ENCODE measurements at regions not wholly inside any gene's neighbourhood (a gene's known extent, or its start where the extent isn't known, plus 50 kb on each side); places are given as distances from the start of the nearest gene placed in this dataset.

DNA sequence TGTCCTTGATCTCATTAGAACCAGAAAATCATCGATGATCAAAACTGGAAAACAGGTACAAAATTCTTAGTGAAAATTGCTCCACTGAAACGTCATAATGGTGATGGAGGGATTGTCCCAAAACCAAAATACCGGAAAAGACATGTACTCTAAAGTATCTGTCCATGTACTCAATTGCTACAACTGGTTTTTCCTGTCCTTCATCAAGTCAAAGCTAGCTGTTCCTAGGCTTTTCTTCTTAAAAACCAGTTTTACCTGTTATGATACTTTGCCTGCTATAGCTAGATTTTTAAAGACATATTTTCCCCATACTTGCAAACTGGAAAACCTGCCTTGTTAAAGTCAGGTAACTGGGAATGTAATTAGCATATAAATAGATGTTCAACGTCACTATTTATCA, 50.5 kb upstream of the LRRC1 start:
- DNase-seq (no peak), ATAC-seq (no peak)
- no peaks in the 10 kb centered on the region for H3K36me3 Mint-ChIP-seq (ENCODE audit: low read depth)
- H3K27ac Mint-ChIP-seq, result no peak overlapping the region
- peaks cover 2% of the 10 kb centered on the region for H3K27me3 Mint-ChIP-seq
- H3K9me3 Mint-ChIP-seq, result no peaks in the 10 kb centered on the region
- H3K4me1 Mint-ChIP-seq, result peaks cover 12% of the 10 kb centered on the region
- no peak overlapping the region for H3K4me3 Mint-ChIP-seq

DNA sequence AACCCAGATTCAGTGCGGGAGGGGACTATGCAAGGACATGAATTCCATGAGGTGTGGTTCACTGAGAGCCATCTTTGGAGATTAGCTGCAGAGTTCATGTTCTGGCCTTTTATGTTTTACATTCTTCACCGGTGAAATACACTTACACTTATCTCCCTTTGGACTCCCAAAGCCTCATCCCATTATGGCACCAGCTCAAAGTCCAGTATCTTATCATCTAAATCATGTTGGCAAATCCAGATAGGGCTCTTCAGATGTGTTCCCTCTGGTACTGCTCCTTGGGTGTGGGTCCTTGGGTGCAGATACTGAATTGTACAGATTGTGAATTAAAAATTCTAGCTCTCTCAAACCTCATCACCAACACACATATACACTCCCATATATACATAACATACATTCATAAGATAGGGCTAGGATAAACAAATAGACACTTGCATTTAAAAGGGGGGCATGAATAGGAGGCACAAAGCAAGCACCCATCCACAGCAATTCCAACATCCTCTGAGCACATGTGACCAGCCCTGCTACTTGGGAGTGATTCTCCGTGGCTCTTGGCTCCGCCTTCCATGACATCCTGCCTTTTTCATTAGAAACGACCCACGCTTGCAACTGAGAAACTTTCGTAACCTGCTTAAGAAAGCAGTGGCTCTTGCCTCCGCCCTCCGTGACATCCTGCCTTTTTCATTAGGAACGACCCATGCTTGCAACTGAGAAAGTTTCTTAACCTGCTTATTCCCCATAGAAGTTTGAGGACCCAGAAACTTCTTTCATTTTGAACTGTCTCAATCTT, 53.6 kb upstream of the LRRC1 start:
- H3K27ac Mint-ChIP-seq, result no peak overlapping the region
- peak overlapping the region; percentile 16 for H3K4me3 Mint-ChIP-seq
- peaks cover 12% of the 10 kb centered on the region for H3K4me1 Mint-ChIP-seq
- DNase-seq, result peak; percentile 28
- peaks cover 2% of the 10 kb centered on the region for H3K27me3 Mint-ChIP-seq
- peak; percentile 71 for ATAC-seq
- no peaks in the 10 kb centered on the region for H3K9me3 Mint-ChIP-seq
- no peaks in the 10 kb centered on the region for H3K36me3 Mint-ChIP-seq (ENCODE audit: low read depth)

DNA sequence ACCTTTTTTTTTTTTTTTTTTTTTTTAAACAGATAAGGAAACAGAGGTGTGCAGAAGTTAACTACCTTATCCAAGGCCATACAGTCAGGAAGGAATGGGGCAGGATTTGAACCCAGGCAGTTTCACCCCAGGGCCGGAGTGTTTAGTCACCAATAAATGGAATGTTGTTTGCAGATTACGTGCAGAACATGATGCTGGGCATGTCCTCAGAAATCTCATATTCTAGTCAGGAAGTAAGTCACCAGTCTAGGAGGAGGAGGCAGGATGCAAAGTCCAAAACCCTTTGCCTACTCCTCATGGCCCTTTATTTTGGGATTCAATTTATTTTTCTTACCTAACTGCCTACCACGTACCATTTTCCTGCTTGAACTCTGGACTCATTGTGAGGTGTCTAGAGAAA, 57.1 kb upstream of the LRRC1 start:
- H3K4me1 Mint-ChIP-seq, result peaks cover 31% of the 10 kb centered on the region
- H3K9me3 Mint-ChIP-seq, result no peaks in the 10 kb centered on the region
- no peak overlapping the region for H3K4me3 Mint-ChIP-seq
- ATAC-seq, result no peak
- no peak for DNase-seq
- H3K27ac Mint-ChIP-seq, result no peak overlapping the region
- no peaks in the 10 kb centered on the region for H3K36me3 Mint-ChIP-seq (ENCODE audit: low read depth)
- H3K27me3 Mint-ChIP-seq, result peaks cover 13% of the 10 kb centered on the region

- Mint-ChIP-seq H3K36me3 (ENCODE audit: low read depth) (no peaks in the 10 kb centered on the region), H3K27ac (no peak overlapping the region), H3K4me1 (peaks cover 22% of the 10 kb centered on the region), H3K9me3 (no peaks in the 10 kb centered on the region), H3K27me3 (peaks cover 13% of the 10 kb centered on the region), H3K4me3 (no peak overlapping the region)
- ATAC-seq (peak; percentile 43), DNase-seq (peak; percentile 10)
Measured at GRCh38 chr6:53735896-53736295, 58.9 kb upstream of the LRRC1 start.

GRCh38 chr6:53734473-53735299, 60.1 kb upstream of the LRRC1 start:
- H3K27me3 Mint-ChIP-seq, result peaks cover 13% of the 10 kb centered on the region
- no peak overlapping the region for H3K4me3 Mint-ChIP-seq
- peaks cover 20% of the 10 kb centered on the region for H3K4me1 Mint-ChIP-seq
- ATAC-seq, result peak; percentile 46
- peak; percentile 38 for DNase-seq
- no peak overlapping the region for H3K27ac Mint-ChIP-seq
- no peaks in the 10 kb centered on the region for H3K9me3 Mint-ChIP-seq
- H3K36me3 Mint-ChIP-seq (ENCODE audit: low read depth), result no peaks in the 10 kb centered on the region

DNA sequence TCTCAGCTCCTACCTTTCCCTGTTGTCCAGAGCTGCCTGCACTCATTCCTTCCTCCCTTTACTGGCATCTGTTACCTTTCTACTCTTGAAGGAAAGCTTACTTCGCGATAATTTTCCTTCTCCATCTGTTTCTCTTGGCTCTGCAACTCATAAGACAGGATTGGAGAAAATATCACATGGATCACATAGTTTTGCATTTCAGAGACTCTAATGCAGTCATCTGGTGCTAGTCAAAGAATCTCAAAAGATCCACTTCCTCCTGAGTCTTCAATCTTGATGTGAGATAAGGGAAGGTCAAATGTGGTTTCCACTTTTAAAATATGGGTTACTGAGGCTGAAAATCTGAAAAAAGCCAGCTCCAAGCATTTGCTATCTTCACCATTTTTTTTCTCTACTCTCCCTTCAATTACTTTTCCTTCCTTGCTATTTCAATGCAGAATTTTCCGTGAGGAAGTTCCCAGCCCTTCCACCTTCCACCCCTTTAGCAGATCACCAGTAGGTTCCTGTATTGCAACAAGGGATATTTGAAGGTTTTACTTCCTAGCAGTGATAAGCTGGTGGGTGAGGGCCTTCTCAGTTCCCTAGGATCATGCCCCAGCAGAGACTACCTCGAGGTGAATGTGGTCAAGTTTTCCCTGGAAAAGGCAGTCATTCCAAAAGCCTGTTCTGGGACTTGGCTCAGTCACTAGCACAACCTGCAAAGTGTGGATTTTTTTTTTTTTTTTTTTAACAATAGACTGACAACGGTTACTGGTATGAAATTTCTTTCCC, 62.8 kb upstream of the LRRC1 start:
- peaks cover 11% of the 10 kb centered on the region for H3K27me3 Mint-ChIP-seq
- DNase-seq (no peak), ATAC-seq (no peak)
- no peak overlapping the region for H3K27ac Mint-ChIP-seq
- H3K4me3 Mint-ChIP-seq, result no peak overlapping the region
- no peaks in the 10 kb centered on the region for H3K9me3 Mint-ChIP-seq
- no peaks in the 10 kb centered on the region for H3K36me3 Mint-ChIP-seq (ENCODE audit: low read depth)
- H3K4me1 Mint-ChIP-seq, result peaks cover 20% of the 10 kb centered on the region

DNA sequence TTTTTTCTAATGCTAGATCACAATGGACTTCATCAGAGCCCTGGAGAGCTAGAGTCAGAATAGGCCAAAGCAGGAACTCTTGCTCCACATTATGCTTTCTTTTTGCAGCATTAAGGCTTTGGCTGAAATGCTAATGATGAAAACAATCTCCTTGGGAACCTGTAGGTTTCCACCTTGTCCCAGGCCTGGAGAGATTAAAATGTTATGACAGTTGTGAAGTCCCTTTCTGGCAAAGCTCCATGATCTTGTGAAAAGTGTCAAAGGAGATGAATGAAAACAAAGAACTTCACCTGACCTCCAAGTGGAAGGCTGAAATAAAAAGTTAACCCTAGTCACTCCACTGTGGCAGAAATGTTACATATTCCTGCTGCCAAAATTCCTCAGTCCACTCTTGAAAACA, 64.0 kb upstream of the LRRC1 start:
- Mint-ChIP-seq H3K27me3 (peaks cover 13% of the 10 kb centered on the region), H3K27ac (no peak overlapping the region), H3K36me3 (ENCODE audit: low read depth) (no peaks in the 10 kb centered on the region), H3K4me3 (no peak overlapping the region), H3K9me3 (no peaks in the 10 kb centered on the region), H3K4me1 (peaks cover 18% of the 10 kb centered on the region)
- no peak for DNase-seq
- ATAC-seq, result no peak

DNA sequence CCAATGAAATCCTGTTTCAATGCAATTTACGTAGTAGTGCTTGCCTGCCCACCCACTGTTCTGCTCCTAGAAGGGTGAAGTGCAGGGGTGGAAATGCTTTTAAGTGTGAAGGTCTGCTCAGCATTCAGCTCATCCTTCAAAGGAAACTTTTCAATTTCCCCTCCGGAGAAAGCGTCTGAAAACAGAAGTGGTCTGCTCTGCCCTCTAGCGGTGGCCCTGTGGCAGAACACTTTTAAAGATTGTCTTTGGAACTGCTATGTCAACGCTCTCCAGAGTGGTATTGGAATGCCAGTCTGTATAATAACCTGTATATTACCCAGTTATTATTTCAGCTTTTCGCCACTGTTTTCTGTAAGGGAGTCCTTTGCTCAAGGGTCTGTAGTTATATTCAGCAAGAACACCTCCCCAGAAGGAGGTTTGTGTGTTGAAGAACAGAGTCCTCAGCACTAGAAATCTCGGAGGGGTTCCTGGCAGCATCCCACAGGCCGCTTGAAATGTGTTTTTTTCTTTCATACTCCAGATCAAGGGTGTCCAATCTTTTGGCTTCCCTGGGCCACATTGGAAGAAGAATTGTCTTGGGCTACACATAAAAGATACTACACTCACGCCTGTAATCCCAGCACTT, 63.1 kb upstream of the KLHL31 start:
- H3K4me1 Mint-ChIP-seq, result peaks cover 3% of the 10 kb centered on the region
- H3K36me3 Mint-ChIP-seq (ENCODE audit: low read depth), result no peaks in the 10 kb centered on the region
- no peak overlapping the region for H3K27ac Mint-ChIP-seq
- no peaks in the 10 kb centered on the region for H3K9me3 Mint-ChIP-seq
- peaks cover 15% of the 10 kb centered on the region for H3K27me3 Mint-ChIP-seq
- H3K4me3 Mint-ChIP-seq, result no peak overlapping the region
- peak; percentile 53 for ATAC-seq
- DNase-seq, result peak; percentile 60

- peaks cover 15% of the 10 kb centered on the region for H3K27me3 Mint-ChIP-seq
- H3K36me3 Mint-ChIP-seq (ENCODE audit: low read depth), result no peaks in the 10 kb centered on the region
- peaks cover 3% of the 10 kb centered on the region for H3K4me1 Mint-ChIP-seq
- no peak overlapping the region for H3K4me3 Mint-ChIP-seq
- no peaks in the 10 kb centered on the region for H3K9me3 Mint-ChIP-seq
- H3K27ac Mint-ChIP-seq, result no peak overlapping the region
- ATAC-seq (no peak), DNase-seq (no peak)
Measured at GRCh38 chr6:53727748-53728147, 62.2 kb upstream of the KLHL31 start.

DNA sequence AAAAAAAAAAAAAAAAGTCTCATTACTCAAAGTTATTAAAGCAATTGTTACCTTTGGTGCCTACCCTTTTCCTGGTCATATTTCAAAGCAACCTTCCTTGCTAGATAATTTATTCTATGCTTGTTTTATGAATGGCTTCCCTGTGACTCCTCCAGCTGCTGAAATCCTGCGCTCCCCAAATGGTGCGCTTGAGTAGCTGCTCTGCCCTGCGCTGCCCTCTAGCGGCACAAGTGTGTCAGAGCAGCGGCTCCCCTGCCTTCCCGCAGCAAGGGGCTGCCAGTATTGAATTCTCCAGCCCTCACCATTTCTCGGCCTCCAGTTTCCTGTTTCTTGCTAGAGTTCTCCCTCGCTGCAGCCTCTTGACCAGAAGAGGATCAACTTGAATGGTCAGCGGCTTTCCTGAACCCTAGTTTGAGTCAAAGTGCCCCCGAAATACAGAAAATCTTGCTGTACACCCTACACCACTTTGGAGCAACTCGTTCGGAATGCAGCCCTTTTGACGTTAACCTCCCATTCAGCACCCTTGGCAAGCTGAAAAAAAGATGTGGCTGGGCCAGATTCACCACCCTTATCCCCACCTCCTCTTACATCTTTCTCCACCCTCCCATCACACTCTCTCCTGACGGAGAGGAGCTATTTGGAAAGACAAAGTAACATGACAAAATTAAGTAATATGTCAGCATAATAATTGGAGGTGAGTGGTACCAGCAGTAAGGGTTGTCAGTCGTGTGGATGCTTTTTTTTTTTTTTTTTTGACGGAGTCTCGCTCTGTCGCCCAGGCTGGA, 60.4 kb upstream of the KLHL31 start:
- peak; percentile 83 for ATAC-seq
- Mint-ChIP-seq H3K4me1 (peaks cover 2% of the 10 kb centered on the region), H3K36me3 (ENCODE audit: low read depth) (no peaks in the 10 kb centered on the region), H3K4me3 (no peak overlapping the region), H3K27me3 (peaks cover 17% of the 10 kb centered on the region), H3K9me3 (no peaks in the 10 kb centered on the region), H3K27ac (no peak overlapping the region)
- peak; percentile 82 for DNase-seq

GRCh38 chr6:53724501-53724900, 58.9 kb upstream of the KLHL31 start:
- H3K27ac Mint-ChIP-seq, result no peak overlapping the region
- peaks cover 17% of the 10 kb centered on the region for H3K27me3 Mint-ChIP-seq

GRCh38 chr6:53723331-53723730, 57.8 kb upstream of the KLHL31 start:
- Mint-ChIP-seq H3K27me3 (peaks cover 17% of the 10 kb centered on the region), H3K27ac (no peak overlapping the region), H3K36me3 (ENCODE audit: low read depth) (no peaks in the 10 kb centered on the region), H3K4me3 (no peak overlapping the region), H3K4me1 (peaks cover 3% of the 10 kb centered on the region), H3K9me3 (no peaks in the 10 kb centered on the region)
- no peak for ATAC-seq
- no peak for DNase-seq

More at GRCh38 chr6:53724501-53724900, 58.9 kb upstream of the KLHL31 start:
- ATAC-seq (no peak), DNase-seq (no peak)
- no peaks in the 10 kb centered on the region for H3K9me3 Mint-ChIP-seq
- no peak overlapping the region for H3K4me3 Mint-ChIP-seq
- peaks cover 2% of the 10 kb centered on the region for H3K4me1 Mint-ChIP-seq
- no peaks in the 10 kb centered on the region for H3K36me3 Mint-ChIP-seq (ENCODE audit: low read depth)

GRCh38 chr6:53721766-53722165, 56.2 kb upstream of the KLHL31 start:
- H3K36me3 Mint-ChIP-seq (ENCODE audit: low read depth), result no peaks in the 10 kb centered on the region
- H3K27ac Mint-ChIP-seq, result no peak overlapping the region
- H3K4me3 Mint-ChIP-seq, result no peak overlapping the region
- ATAC-seq (no peak), DNase-seq (no peak)
- peaks cover 17% of the 10 kb centered on the region for H3K27me3 Mint-ChIP-seq
- H3K9me3 Mint-ChIP-seq, result no peaks in the 10 kb centered on the region
- H3K4me1 Mint-ChIP-seq, result peaks cover 3% of the 10 kb centered on the region

Measured in activated naive CD8-positive, alpha-beta T cell treated with anti-CD3 and anti-CD28 coated beads, Interleukin-2, amount 50 U/mL, for 24 hours (primary cell).